GM19463 (cell line): ENCODE measurements at regions not wholly inside any gene's neighbourhood (a gene's known extent, or its start where the extent isn't known, plus 50 kb on each side); places are given as distances from the start of the nearest gene placed in this dataset.
"Not testable (repeated sequence)": the region's sequence is repeated elsewhere in the genome, so short reads cannot be mapped to it uniquely, and the experiment has no call there.

Experiments used
- ATAC-seq: cut with Tn5 transposase; IDR thresholded peaks from one replicate; pipeline ENCODE4 v1.9.1; 2021; ENCODE audit warnings: mild to moderate bottlenecking, moderate library complexity; ENCODE audit not compliant: unreplicated experiment

- ATAC-seq: no peak
These were observed 142.5 kb downstream of the LCA5 start for GRCh38 chr6:79394690-79395089.

- no peak for ATAC-seq
These were observed 145.1 kb downstream of the LCA5 start for GRCh38 chr6:79392094-79392493.

- no peak for ATAC-seq
These were observed 145.8 kb downstream of the LCA5 start for GRCh38 chr6:79391480-79391879.

GRCh38 chr6:79385893-79386292, 151.3 kb downstream of the LCA5 start:
- no peak for ATAC-seq

- no peak for ATAC-seq
These were observed 150.9 kb upstream of the HMGN3 start for GRCh38 chr6:79385333-79385732.

GRCh38 chr6:79384845-79385244, 150.4 kb upstream of the HMGN3 start:
- no peak for ATAC-seq

- no peak for ATAC-seq
These were observed 144.5 kb upstream of the HMGN3 start for GRCh38 chr6:79378957-79379356.

GRCh38 chr6:79377888-79378348, 143.4 kb upstream of the HMGN3 start:
- ATAC-seq: no peak

- no peak for ATAC-seq
These were observed 142.6 kb upstream of the HMGN3 start for GRCh38 chr6:79377047-79377446.

- no peak for ATAC-seq
These were observed 141.3 kb upstream of the HMGN3 start for GRCh38 chr6:79375635-79376337.

- ATAC-seq: no peak
These were observed 139.8 kb upstream of the HMGN3 start for GRCh38 chr6:79374308-79374707.

GRCh38 chr6:79373880-79374279, 139.4 kb upstream of the HMGN3 start:
- ATAC-seq: no peak

GRCh38 chr6:79373246-79373645, 138.8 kb upstream of the HMGN3 start:
- no peak for ATAC-seq

- ATAC-seq: no peak
These were observed 138.3 kb upstream of the HMGN3 start for GRCh38 chr6:79372757-79373156.

GRCh38 chr6:79369026-79369425, 134.5 kb upstream of the HMGN3 start:
- ATAC-seq: no peak

GRCh38 chr6:79363441-79363840, 129.0 kb upstream of the HMGN3 start:
- ATAC-seq: not testable (repeated sequence)

- not testable (repeated sequence) for ATAC-seq
These were observed 126.6 kb upstream of the HMGN3 start for GRCh38 chr6:79361074-79361473.

GRCh38 chr6:79353226-79353625, 118.7 kb upstream of the HMGN3 start:
- ATAC-seq: no peak

GRCh38 chr6:79338493-79338892, 104.0 kb upstream of the HMGN3 start:
- ATAC-seq: no peak

GRCh38 chr6:79335133-79335674, 100.7 kb upstream of the HMGN3 start:
- peak; percentile 92 for ATAC-seq

GRCh38 chr6:79334674-79335073, 100.2 kb upstream of the HMGN3 start:
- no peak for ATAC-seq

- no peak for ATAC-seq
These were observed 96.2 kb upstream of the HMGN3 start for GRCh38 chr6:79330704-79331103.

GRCh38 chr6:79313254-79313653, 78.8 kb upstream of the HMGN3 start:
- no peak for ATAC-seq
